ENCODE measurements at regions not wholly inside any gene's neighbourhood (a gene's known extent, or its start where the extent isn't known, plus 50 kb on each side); places are given as distances from the start of the nearest gene placed in this dataset.

DNA sequence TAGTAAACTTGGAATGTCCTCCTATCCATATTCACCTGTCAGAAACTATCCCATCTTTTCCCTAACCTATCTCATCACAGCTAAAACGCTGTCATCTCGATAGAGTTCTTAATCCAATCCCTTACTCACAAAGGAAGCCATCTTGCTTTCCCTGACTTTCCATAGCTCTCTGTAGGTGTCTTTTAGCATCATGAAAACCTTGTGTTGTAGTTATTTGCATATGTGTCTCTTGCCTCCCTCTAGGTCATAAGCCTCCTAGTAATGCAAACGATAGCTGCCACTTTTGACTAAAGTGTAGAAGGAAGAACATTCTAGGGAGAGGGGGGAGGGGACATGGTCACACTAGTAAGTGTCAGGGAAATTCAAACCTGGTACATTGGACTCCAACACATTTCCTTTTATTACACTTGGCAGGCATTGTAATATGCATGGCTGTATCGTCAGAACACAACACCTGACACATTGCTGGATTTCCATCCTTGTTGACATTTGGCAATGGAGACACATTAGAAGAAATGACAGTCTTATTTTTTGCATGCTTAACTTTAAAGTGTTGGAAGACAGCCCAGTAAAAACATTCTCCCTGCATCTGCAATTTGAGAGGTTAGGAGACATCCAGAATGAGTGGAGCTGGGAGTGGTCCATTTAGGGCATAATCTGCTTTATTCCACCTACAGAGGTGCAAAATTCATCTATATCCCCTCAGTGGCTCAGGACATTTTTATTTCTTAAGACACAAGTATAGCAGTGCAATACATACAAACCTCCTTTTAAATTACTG lies 283.4 kb downstream of the HAO1 start:
- no peaks in the 10 kb centered on the region for H3K27me3 Mint-ChIP-seq
- H3K9me3 Mint-ChIP-seq, result peaks cover 4 to 7% of the 10 kb centered on the region in 2 donors
- H3K4me3 Mint-ChIP-seq, result no peak overlapping the region
- ATAC-seq (no peak), DNase-seq (no peak)
- H3K27ac Mint-ChIP-seq, result no peak overlapping the region
- H3K4me1 Mint-ChIP-seq, result no peaks in the 10 kb centered on the region

DNA sequence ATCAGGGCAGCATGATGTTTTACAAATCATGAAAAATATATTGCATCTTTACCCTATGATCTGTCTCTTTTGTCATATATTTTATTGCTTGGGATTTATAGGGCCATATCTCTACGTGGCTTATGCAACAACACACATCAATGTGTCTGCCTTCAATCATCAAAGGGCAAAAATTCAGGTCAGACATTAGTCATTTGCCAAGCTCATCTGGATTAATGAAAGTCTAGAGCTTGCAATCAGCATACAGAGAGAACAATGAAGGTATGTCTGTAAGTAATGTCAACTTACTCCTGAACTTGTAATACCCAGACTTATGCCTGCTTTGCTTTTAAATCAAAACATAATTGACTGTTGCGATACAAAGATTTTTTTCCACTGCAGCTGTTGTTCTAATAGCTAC lies 282.7 kb downstream of the HAO1 start:
- no peak for DNase-seq
- Mint-ChIP-seq H3K4me3 (no peak overlapping the region), H3K4me1 (no peaks in the 10 kb centered on the region), H3K27me3 (no peaks in the 10 kb centered on the region), H3K27ac (no peak overlapping the region), H3K9me3 (peaks cover 4 to 7% of the 10 kb centered on the region in 2 donors)
- no peak for ATAC-seq

DNA sequence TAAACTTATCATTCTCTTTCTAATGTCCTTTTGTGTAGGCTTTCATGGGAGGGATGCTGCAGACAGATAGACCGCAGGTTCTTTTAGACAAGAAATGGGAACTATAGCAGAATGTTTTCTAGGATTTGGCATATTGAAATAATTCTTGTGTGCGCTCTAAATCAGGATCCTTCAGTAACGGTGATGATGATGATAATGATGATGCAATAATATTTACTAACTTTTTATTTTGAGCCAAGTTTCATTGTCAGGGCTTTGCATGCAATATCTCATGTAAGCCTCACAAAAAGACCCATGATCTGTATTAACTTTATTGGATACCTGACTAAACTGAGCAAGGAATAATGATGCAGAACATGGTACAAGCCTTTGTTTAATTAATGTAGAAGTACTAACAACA lies 280.1 kb downstream of the HAO1 start:
- Mint-ChIP-seq H3K4me3 (no peak overlapping the region), H3K4me1 (no peaks in the 10 kb centered on the region), H3K9me3 (peaks cover 4 to 7% of the 10 kb centered on the region in 2 donors), H3K27me3 (no peaks in the 10 kb centered on the region), H3K27ac (no peak overlapping the region)
- no peak for ATAC-seq
- no peak for DNase-seq

DNA sequence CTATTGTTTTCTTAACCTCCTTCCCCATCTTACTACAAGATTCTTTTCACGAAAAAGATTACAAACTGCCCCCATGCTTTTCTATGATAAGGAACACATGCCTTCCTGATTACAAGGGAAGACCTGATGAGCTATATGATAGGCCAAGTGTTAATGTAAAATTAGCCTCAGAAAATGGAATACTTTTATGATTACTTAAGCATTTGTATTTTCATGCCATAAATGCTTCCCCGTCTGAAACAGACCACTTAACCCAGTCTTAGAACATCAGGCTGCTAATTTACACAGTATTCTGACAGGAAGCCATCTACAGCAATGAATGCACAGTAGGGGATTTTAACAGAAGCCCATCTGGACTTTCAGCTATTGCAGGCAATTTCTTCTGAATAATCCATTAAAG lies 274.9 kb downstream of the HAO1 start:
- no peak overlapping the region for H3K27ac Mint-ChIP-seq

DNA sequence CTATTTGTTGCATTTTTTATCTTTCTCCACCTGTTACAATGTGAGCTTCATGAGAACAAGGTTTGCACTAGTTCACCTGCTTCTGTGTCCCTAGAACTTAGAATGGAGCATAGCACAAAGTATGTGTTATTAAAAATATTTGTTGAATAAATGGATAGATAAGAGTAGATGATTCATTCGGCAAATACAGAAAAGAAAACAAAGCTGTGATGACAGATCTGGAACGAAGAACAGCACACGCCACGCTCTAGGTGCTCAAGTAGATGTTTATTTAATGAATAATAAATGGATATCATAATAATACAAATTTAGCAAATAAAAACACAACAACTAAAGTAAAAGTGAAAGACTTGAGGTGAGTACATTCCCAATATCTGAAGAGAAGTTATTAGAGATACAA lies 273.1 kb downstream of the HAO1 start:
- Mint-ChIP-seq H3K9me3 (peaks cover 0 to 5% of the 10 kb centered on the region in 2 donors), H3K27me3 (no peaks in the 10 kb centered on the region), H3K27ac (no peak overlapping the region), H3K4me1 (no peaks in the 10 kb centered on the region), H3K4me3 (no peak overlapping the region)
- DNase-seq, result no peak
- ATAC-seq, result no peak

More for the DNA sequence above, 274.9 kb downstream of the HAO1 start:
- no peaks in the 10 kb centered on the region for H3K27me3 Mint-ChIP-seq
- no peak for DNase-seq
- H3K4me1 Mint-ChIP-seq, result no peaks in the 10 kb centered on the region
- no peak overlapping the region for H3K4me3 Mint-ChIP-seq
- peaks cover 0 to under 1% of the 10 kb centered on the region in 2 donors for H3K9me3 Mint-ChIP-seq
- ATAC-seq, result no peak

DNA sequence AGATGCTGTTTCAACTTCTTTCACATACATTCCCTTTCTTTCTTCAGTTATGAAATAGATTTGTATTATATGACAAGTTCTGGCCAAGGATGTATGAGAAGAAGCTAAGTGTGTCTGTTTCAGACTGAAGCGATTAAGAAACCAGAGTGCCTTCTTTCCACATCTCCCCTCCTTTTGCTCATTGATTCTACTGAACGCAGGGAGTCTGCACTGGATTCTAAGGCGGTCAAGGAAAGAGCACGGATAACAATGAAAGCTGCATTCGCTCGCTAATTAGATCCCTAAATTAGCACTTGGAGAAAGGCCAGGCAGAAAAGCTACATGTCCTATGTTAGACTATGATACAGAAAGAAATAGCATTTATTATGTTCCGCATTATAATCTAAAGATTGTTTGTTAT lies 267.7 kb downstream of the HAO1 start:
- DNase-seq (no peak), ATAC-seq (no peak)
- no peak overlapping the region for H3K27ac Mint-ChIP-seq
- no peaks in the 10 kb centered on the region for H3K4me1 Mint-ChIP-seq
- H3K4me3 Mint-ChIP-seq, result no peak overlapping the region
- H3K27me3 Mint-ChIP-seq, result no peaks in the 10 kb centered on the region
- H3K9me3 Mint-ChIP-seq, result peaks cover 0 to 14% of the 10 kb centered on the region in 2 donors

DNA sequence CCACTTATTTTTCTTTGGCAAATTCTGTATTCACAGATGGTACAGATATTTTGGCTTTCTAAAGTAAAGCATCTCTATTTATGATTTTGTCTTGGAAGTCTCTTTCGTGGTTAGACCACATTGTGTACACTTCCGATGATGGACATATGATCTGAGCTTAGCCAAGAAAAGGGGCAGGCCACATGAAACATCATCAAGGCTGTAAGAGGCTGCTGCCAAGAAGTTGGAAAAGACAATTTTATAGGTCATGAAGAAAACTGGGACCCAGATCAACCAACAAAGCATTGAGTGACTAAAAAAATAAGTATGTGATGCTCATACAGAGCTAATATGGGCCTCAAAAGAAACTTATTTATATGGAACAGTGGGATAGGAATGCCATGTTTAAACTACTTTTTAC lies 266.4 kb downstream of the HAO1 start:
- ATAC-seq (no peak), DNase-seq (no peak)
- peaks cover 0 to 14% of the 10 kb centered on the region in 2 donors for H3K9me3 Mint-ChIP-seq
- no peaks in the 10 kb centered on the region for H3K27me3 Mint-ChIP-seq
- no peak overlapping the region for H3K4me3 Mint-ChIP-seq
- no peak overlapping the region for H3K27ac Mint-ChIP-seq
- H3K4me1 Mint-ChIP-seq, result no peaks in the 10 kb centered on the region

DNA sequence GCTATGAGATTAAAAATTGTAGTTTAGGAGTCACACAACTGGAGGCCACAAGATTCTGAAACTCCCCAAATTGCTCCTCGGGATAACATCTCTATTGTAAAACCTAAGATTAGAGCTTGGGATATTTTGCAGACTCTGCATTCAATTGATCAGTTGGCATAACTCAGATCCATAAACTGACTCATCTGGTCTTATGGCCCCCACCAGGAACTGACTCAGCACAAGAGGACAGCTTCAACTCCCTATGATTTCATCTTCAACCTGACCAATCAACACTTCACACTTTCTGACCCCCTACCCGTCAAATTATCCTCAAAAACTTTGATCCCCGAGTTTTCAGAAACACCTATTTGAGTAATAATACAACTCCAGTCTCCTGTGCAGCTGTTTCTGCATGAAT lies 257.3 kb downstream of the HAO1 start:
- H3K4me1 Mint-ChIP-seq, result no peaks in the 10 kb centered on the region
- no peak overlapping the region for H3K27ac Mint-ChIP-seq
- DNase-seq, result no peak
- H3K27me3 Mint-ChIP-seq, result no peaks in the 10 kb centered on the region
- no peak overlapping the region for H3K4me3 Mint-ChIP-seq
- ATAC-seq, result no peak
- no peaks in the 10 kb centered on the region for H3K9me3 Mint-ChIP-seq

DNA sequence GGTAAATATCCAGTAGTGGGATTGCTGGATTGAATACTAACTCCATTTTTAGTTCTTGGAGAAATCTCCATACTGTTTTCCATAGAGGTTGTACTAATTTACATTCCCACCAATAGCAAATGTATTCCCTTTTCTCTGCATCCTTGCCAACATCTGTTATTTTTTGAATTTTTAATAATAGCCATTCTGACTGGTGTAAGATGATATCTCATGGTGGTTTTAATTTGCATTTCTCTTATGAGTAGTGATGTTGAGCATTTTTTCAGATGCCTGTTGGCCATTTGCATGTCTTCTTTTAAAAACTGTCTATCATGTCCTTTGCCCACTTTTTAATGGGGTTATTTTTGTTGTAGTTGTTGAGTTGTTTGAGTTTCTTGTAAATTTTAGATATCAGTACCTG lies 253.2 kb downstream of the HAO1 start:
- DNase-seq, result no peak
- Mint-ChIP-seq H3K27me3 (no peaks in the 10 kb centered on the region), H3K4me3 (no peak overlapping the region), H3K27ac (no peak overlapping the region), H3K9me3 (peaks cover 0 to 7% of the 10 kb centered on the region in 2 donors), H3K4me1 (no peaks in the 10 kb centered on the region)
- no peak for ATAC-seq

DNA sequence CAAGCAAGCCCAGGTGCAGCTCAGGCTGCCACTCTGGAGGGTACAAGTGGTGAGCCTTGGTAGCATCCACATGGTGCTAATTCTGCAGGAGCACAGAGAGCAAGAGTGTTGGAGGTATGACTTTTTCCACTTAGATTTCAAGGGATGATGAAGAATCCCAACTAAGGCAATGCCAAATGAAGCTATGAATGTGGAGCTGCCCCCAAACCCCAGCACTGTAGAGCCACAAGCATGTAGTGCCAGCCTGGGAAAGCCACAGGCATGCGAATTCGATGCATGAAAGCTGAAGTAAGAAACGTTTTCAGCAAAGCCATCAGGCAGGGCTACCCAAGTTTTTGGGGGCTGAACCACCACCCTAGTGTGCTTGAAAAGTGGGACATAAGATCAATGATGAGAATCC lies 251.1 kb downstream of the HAO1 start:
- Mint-ChIP-seq H3K4me1 (no peaks in the 10 kb centered on the region), H3K9me3 (peaks cover 0 to 7% of the 10 kb centered on the region in 2 donors), H3K27me3 (no peaks in the 10 kb centered on the region), H3K27ac (no peak overlapping the region), H3K4me3 (no peak overlapping the region)
- DNase-seq (no peak), ATAC-seq (no peak)

DNA sequence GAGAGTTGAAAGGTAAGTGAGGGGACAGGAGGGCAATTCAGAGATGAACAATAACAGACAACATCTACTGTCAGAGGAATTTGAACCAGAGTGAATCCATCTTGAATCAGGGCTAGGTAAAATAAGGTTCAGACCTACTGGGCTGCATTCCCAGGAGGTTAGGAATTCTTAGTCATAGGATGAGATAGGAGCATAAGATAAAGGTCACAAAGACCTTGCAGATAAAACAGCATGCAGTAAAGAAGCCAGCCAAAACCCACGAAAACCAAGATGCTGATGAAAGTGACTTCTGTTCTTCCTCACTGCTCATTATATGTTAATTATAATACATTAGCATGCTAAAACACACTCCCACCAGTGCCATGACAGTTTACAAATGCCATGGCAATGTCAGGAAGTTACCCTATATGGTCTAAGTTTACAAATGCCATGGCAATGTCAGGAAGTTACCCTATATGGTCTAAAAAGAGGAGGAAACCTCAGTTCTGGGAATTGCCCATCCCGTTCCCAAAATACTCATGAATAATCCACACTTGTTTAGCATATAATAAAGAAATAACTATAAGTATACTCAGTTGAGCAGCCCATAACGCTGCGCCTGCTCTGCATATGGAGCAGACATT lies 248.5 kb downstream of the HAO1 start:
- H3K9me3 Mint-ChIP-seq, result peaks cover 1 to 7% of the 10 kb centered on the region in 2 donors
- no peak overlapping the region for H3K4me3 Mint-ChIP-seq
- H3K4me1 Mint-ChIP-seq, result no peaks in the 10 kb centered on the region
- no peak overlapping the region for H3K27ac Mint-ChIP-seq
- H3K27me3 Mint-ChIP-seq, result no peaks in the 10 kb centered on the region
- ATAC-seq (no peak), DNase-seq (no peak)

DNA sequence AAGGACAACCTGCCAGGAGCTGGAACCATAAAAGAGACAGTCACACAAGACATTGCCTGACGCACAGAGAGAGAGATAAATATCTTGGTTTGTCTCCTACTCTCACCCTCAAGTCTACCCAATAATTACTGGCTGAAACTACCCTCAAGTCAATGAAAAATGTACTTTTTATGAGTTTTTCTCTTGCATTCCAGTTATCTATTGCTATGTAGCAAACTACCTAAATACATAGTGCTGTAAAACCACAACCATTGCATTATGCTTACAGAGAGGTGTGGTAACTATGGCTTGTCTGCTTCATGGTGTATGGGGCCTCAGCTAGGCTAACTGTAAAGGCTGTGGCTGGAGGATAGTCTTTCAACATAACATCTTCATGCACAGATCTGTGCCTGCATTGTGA lies 247.8 kb downstream of the HAO1 start:
- no peak for ATAC-seq
- no peaks in the 10 kb centered on the region for H3K27me3 Mint-ChIP-seq
- H3K9me3 Mint-ChIP-seq, result peaks cover 5 to 7% of the 10 kb centered on the region in 2 donors
- DNase-seq, result no peak
- H3K4me1 Mint-ChIP-seq, result no peaks in the 10 kb centered on the region
- H3K4me3 Mint-ChIP-seq, result no peak overlapping the region
- H3K27ac Mint-ChIP-seq, result no peak overlapping the region

DNA sequence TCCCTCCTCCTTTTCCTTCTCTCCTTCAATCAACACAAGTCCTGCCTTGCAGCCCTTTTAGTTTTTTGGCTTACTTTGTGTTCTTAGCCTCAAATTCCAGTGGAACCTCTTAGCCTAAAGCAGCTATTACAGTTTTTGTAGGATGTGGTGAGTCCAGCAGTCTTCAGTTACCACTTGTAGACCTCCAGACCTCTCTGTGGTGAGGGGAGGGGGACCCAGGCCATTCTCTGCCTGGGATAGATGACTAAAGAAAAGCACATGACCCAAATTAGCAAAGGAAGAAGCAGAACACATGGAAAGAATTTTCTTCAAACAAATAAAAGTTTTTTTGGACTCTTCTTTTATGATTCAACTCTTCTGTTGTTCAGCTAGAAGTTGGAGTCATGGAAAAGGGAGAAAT lies 246.5 kb downstream of the HAO1 start:
- no peaks in the 10 kb centered on the region for H3K4me1 Mint-ChIP-seq
- no peak overlapping the region for H3K4me3 Mint-ChIP-seq
- no peaks in the 10 kb centered on the region for H3K27me3 Mint-ChIP-seq
- H3K9me3 Mint-ChIP-seq, result peaks cover 2 to 5% of the 10 kb centered on the region in 2 donors
- DNase-seq, result no peak
- no peak overlapping the region for H3K27ac Mint-ChIP-seq
- no peak for ATAC-seq

DNA sequence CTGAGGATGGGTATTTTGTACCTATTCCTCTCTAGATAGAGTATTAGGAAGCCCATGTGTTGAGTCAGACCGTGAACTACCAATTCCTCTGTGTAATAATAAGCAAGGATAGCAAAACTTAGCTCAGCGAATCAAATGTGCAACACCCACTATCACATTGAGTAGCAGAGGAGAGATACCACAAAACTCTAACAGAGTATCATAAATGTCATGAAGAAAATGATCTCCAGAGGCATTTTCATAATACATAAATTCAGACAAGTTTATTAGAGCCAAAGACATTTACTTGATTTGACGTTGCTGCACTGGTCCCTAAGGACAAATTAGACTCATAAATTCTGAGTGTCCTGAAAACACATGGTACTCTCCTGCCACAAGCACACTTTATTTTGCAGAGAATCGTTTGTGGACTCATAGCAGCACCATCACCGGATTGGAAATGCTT lies 245.2 kb downstream of the HAO1 start:
- Mint-ChIP-seq H3K27me3 (no peaks in the 10 kb centered on the region), H3K9me3 (peaks cover 0 to 5% of the 10 kb centered on the region in 2 donors), H3K4me3 (no peak overlapping the region), H3K27ac (no peak overlapping the region), H3K4me1 (no peaks in the 10 kb centered on the region)
- ATAC-seq (no peak), DNase-seq (no peak)

DNA sequence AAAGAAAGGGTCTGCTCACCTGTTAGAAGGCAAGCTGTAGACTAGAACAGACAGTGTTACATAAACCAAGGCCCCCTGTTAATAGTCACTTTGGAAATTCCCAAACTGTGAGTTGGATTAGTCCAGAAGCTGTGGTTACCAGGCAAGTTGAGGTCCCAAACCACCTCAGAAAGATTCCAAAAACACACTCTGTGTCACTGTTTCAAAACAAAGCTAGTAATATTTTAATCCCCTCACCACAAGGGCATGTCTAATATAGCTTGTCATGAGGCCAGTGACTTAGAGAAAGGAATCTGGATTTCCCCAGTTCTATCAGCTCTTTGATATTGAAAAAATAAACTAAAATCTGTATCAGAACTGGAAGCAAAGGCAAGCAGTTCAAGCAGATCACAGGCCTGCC lies 244.6 kb downstream of the HAO1 start:
- no peak for ATAC-seq
- DNase-seq, result no peak
- Mint-ChIP-seq H3K4me1 (no peaks in the 10 kb centered on the region), H3K4me3 (no peak overlapping the region), H3K9me3 (peaks cover 3 to 6% of the 10 kb centered on the region in 2 donors), H3K27me3 (no peaks in the 10 kb centered on the region), H3K27ac (no peak overlapping the region)

DNA sequence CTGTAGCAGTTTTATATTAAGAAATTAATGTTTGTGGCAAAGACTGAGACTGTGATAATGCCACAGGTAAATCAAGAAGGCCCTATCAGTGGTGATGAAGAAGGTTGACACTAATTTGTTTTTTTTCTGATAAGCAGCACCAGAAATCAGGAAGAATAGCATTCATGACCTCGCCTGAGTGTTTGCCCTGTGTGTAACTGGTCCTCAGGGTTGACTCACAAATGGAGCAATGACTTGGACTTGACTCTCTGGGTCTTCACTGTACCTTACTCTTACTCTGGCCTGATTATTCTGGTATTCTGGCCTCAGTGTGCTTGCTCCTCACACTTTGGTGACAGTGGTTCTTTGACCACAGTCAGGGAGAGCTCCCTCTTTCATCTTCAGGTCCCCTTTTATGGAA lies 243.9 kb downstream of the HAO1 start:
- H3K27ac Mint-ChIP-seq, result no peak overlapping the region
- peaks cover 7 to 9% of the 10 kb centered on the region in 2 donors for H3K9me3 Mint-ChIP-seq
- no peaks in the 10 kb centered on the region for H3K4me1 Mint-ChIP-seq
- H3K4me3 Mint-ChIP-seq, result no peak overlapping the region
- ATAC-seq, result no peak
- H3K27me3 Mint-ChIP-seq, result no peaks in the 10 kb centered on the region
- DNase-seq, result no peak
